ENCODE measurements at regions not wholly inside any gene's neighbourhood (a gene's known extent, or its start where the extent isn't known, plus 50 kb on each side); places are given as distances from the start of the nearest gene placed in this dataset.
"Not testable (repeated sequence)": the region's sequence is repeated elsewhere in the genome, so short reads cannot be mapped to it uniquely, and the experiment has no call there.

- TF ChIP-seq ZFX (IDR thresholded peaks at IDR 0.05): no peak
- no peak for TF ChIP-seq CTCF (conservative IDR thresholded peaks at IDR 0.05)
- no peak overlapping the region for H3K27ac ChIP-seq
These were observed 146.4 kb upstream of the FOXN3 start for GRCh38 chr14:89563471-89563870.

- TF ChIP-seq CTCF (conservative IDR thresholded peaks at IDR 0.05) (no peak), ZFX (IDR thresholded peaks at IDR 0.05) (no peak)
- H3K27ac ChIP-seq: no peak overlapping the region
These were observed 134.9 kb upstream of the FOXN3 start for GRCh38 chr14:89551955-89552354.

GRCh38 chr14:89551432-89551831 is 134.4 kb upstream of the FOXN3 start:
- no peak for TF ChIP-seq ZFX (IDR thresholded peaks at IDR 0.05)
- TF ChIP-seq CTCF (conservative IDR thresholded peaks at IDR 0.05): no peak
- H3K27ac ChIP-seq: no peak overlapping the region

GRCh38 chr14:89550821-89551220 is 133.8 kb upstream of the FOXN3 start:
- TF ChIP-seq ZFX (IDR thresholded peaks at IDR 0.05) (no peak), CTCF (conservative IDR thresholded peaks at IDR 0.05) (no peak)
- no peak overlapping the region for H3K27ac ChIP-seq

- no peak overlapping the region for H3K27ac ChIP-seq
- TF ChIP-seq ZFX (IDR thresholded peaks at IDR 0.05): no peak
These were observed 132.5 kb upstream of the FOXN3 start for GRCh38 chr14:89549381-89550125.

- H3K27ac ChIP-seq: not testable (repeated sequence)
These were observed 130.0 kb upstream of the FOXN3 start for GRCh38 chr14:89547047-89547446.

- TF ChIP-seq ZFX (IDR thresholded peaks at IDR 0.05) (no peak), CTCF (conservative IDR thresholded peaks at IDR 0.05) (no peak)
These were observed 127.7 kb upstream of the FOXN3 start for GRCh38 chr14:89544636-89545301.

GRCh38 chr14:89543425-89543790 is 126.4 kb upstream of the FOXN3 start:
- no peak overlapping the region for H3K27ac ChIP-seq
- no peak for TF ChIP-seq ZFX (IDR thresholded peaks at IDR 0.05)
- no peak for TF ChIP-seq CTCF (conservative IDR thresholded peaks at IDR 0.05)

More at GRCh38 chr14:89544636-89545301, 127.7 kb upstream of the FOXN3 start:
- H3K27ac ChIP-seq: no peak overlapping the region
